ENCODE measurements at regions not wholly inside any gene's neighbourhood (a gene's known extent, or its start where the extent isn't known, plus 50 kb on each side); places are given as distances from the start of the nearest gene placed in this dataset.

- Histone ChIP-seq H4K20me1 (ENCODE audit: insufficient read depth) (no peaks in the 10 kb centered on the region), H3K36me3 (ENCODE audit: low read depth) (no peaks in the 10 kb centered on the region), H3K27me3 (ENCODE audit: insufficient read depth, low read depth) (no peaks in the 10 kb centered on the region), H3F3A (ENCODE audit: insufficient read depth, low read depth) (no peaks in the 10 kb centered on the region), H3K4me2 (no peak overlapping the region), H3K9me2 (ENCODE audit: insufficient read depth) (peaks cover 13% of the 10 kb centered on the region; the same call in 1 of the 2 replicates), H2AFZ (no peak overlapping the region), H3K79me2 (ENCODE audit: low read depth) (no peaks in the 10 kb centered on the region), H3K4me1 (replicated peaks; ENCODE audit: insufficient read depth) (no peaks in the 10 kb centered on the region), H3K4me3 (no peak overlapping the region), H3K27ac (no peak overlapping the region), H3K9me3 (ENCODE audit: insufficient read depth, low read depth) (0 out of 2 replicates have a peak, but pooled peaks cover 2% of the 10 kb centered on the region)
- DNase-seq, result no peak
- ChIA-PET POLR2A (ENCODE audit: unreplicated experiment) (no interaction called here), CTCF (no interaction called here)
- no TSS peak for BruUV-seq (replicated peaks)
- intact Hi-C loops (cut with micrococcal nuclease; ENCODE audit: unreplicated experiment), result no loop called here
- no peak for TF ChIP-seq EZH2 (IDR thresholded peaks at IDR 0.05; ENCODE audit: low read depth)
- TF ChIP-seq CTCF (conservative IDR thresholded peaks at IDR 0.05), result no peak
These were observed 1195.9 kb upstream of the CHAC2 start for GRCh38 chr2:52571380-52572347.

- ChIA-PET POLR2A (ENCODE audit: unreplicated experiment) (no interaction called here), CTCF (no interaction called here)
- intact Hi-C loops (cut with micrococcal nuclease; ENCODE audit: unreplicated experiment), result no loop called here
- H3K79me2 ChIP-seq (ENCODE audit: low read depth), result no peaks in the 10 kb centered on the region
- H3F3A ChIP-seq (ENCODE audit: insufficient read depth, low read depth), result no peaks in the 10 kb centered on the region
- no peak overlapping the region for H2AFZ ChIP-seq
- H3K36me3 ChIP-seq (ENCODE audit: low read depth), result no peaks in the 10 kb centered on the region
- no peak overlapping the region for H3K4me2 ChIP-seq
- no peak for DNase-seq
- 0 out of 2 replicates have a peak, but pooled peaks cover 2% of the 10 kb centered on the region for H3K9me3 ChIP-seq (ENCODE audit: insufficient read depth, low read depth)
- H3K4me1 ChIP-seq (replicated peaks; ENCODE audit: insufficient read depth), result no peaks in the 10 kb centered on the region
- H3K4me3 ChIP-seq, result no peak overlapping the region
- no peaks in the 10 kb centered on the region for H4K20me1 ChIP-seq (ENCODE audit: insufficient read depth)
- no peak overlapping the region for H3K27ac ChIP-seq
- TF ChIP-seq EZH2 (IDR thresholded peaks at IDR 0.05; ENCODE audit: low read depth), result no peak
- TF ChIP-seq CTCF (conservative IDR thresholded peaks at IDR 0.05), result no peak
- no peaks in the 10 kb centered on the region for H3K27me3 ChIP-seq (ENCODE audit: insufficient read depth, low read depth)
- no TSS peak for BruUV-seq (replicated peaks)
- H3K9me2 ChIP-seq (ENCODE audit: insufficient read depth), result 0 out of 2 replicates have a peak, but pooled peaks cover 6% of the 10 kb centered on the region
These were observed 1196.9 kb upstream of the CHAC2 start for GRCh38 chr2:52570716-52571115.

GRCh38 chr2:52563151-52563550, 1204.5 kb upstream of the CHAC2 start:
- H3K27me3 ChIP-seq (ENCODE audit: insufficient read depth, low read depth), result no peaks in the 10 kb centered on the region
- no peak overlapping the region for H3K27ac ChIP-seq
- H2AFZ ChIP-seq, result no peak overlapping the region
- no peak overlapping the region for H3K4me2 ChIP-seq
- intact Hi-C loops (cut with micrococcal nuclease; ENCODE audit: unreplicated experiment), result no loop called here
- no TSS peak for BruUV-seq (replicated peaks)
- H3K9me2 ChIP-seq (ENCODE audit: insufficient read depth), result peaks cover 6% of the 10 kb centered on the region; the same call in 1 of the 2 replicates
- no peaks in the 10 kb centered on the region for H3F3A ChIP-seq (ENCODE audit: insufficient read depth, low read depth)
- CTCF ChIA-PET, result no interaction called here
- H4K20me1 ChIP-seq (ENCODE audit: insufficient read depth), result no peaks in the 10 kb centered on the region
- no peaks in the 10 kb centered on the region for H3K36me3 ChIP-seq (ENCODE audit: low read depth)
- no peak for TF ChIP-seq EZH2 (IDR thresholded peaks at IDR 0.05; ENCODE audit: low read depth)
- no peak for TF ChIP-seq CTCF (conservative IDR thresholded peaks at IDR 0.05)
- no peaks in the 10 kb centered on the region for H3K9me3 ChIP-seq (ENCODE audit: insufficient read depth, low read depth)
- no peak for DNase-seq
- no peaks in the 10 kb centered on the region for H3K4me1 ChIP-seq (replicated peaks; ENCODE audit: insufficient read depth)
- POLR2A ChIA-PET (ENCODE audit: unreplicated experiment), result no interaction called here
- H3K4me3 ChIP-seq, result no peak overlapping the region
- H3K79me2 ChIP-seq (ENCODE audit: low read depth), result no peaks in the 10 kb centered on the region

All from PC-9 (cell line).